SK-MEL-5 (cell line): ENCODE measurements at regions not wholly inside any gene's neighbourhood (a gene's known extent, or its start where the extent isn't known, plus 50 kb on each side); places are given as distances from the start of the nearest gene placed in this dataset.
A peak's percentile ranks its signal among the peaks of the same experiment; 100 is the strongest.

Experiments
- DNase-seq: peaks from one replicate; pipeline ENCODE4 v3.0.0-alpha.2; 2016; ENCODE audit warnings: low read depth, low spot score
- in situ Hi-C: cut with HindIII; loops from 2 replicates; pipeline ENCODE4 v1.10.0; 2016; ENCODE audit warnings: low sequenced_read_pairs, high pct_unique_total_duplicates, low pct_unique_long_range_greater_than_20kb

DNA sequence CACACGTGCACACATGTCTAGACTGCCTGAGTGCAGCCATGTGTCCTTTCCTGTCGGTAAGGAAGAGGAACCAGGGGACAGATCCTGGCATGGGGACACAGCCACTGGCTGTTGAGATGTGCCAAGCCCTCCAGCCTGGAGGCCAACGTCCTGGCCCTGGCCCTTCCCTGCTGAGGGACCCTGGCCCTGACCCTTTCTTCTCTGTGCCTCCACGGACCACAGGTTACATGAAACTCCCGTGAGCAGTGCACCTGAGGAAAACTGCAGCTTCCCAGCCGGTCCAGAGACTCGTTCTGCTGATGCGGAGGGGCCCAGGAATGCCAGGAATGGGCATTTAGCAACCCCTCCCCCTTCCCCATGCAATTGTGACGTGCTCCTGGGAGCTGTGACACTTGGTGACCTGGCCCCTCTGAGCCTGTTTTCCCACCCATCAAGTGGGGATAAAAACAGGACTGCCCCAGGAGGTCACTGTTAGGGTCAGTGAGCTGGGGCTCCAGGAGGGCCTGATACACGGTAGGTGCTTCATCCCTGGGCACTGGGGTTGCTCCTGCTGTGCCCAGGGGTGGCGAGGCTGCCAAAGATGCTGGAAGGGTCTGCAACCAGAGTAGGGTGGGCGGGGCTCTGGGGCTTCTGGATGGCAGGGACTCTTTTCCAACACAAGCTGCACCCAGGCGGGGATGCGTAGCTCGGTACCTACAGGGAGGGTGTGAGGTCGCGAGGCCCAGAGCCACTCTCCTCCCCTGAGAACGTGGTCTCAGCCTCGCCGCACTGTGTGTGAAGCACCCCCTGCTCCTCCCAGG, 151.5 kb downstream of the C9orf50 start:
- in situ Hi-C loops = no loop called here
- no peak for DNase-seq

DNA sequence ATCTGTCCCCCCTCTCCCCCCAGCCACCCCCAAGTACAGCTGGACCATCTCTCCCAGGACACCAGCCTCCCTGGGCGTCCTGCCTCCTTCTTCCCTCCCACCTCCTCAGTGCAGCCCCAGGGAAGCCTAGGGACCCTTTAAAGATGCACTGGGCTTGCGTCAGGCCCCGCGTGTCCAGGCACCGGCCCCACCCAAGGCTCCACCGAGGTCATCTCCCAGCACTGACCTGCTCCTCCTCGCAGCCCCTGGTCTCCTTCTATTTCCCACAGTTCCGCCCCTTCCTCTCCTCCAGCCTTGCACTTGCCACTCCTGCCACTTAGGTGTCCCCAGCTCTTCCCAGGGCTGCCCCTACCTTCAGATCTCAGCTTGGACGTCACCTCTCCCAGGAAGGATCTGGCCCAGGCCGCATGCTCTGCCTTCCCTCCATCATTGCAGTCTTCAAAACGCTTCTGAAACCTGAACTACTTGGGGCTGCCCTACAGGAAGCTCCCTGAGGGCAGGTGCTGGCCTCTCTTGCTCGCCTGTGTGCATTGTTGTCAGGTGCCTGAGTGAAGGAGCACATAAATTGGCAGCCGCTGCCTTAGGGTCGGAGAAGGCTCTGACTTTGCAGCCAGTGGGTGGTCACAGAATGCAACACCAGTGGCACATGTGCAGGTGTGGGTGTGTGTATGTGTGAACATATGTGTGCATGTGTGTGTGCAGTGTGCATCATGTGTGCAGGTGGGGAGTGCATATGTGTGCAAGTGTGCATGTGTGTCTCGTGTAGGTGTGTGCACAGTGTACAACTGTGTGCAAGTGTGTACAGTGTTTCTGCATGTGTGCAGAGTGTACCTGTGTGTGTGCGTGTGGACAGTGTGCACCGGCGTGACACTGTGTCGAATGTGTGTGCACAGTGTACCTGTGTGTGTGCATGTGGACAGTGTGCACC, 152.9 kb downstream of the C9orf50 start:
- DNase-seq = no peak
- in situ Hi-C loops = no loop called here

DNA sequence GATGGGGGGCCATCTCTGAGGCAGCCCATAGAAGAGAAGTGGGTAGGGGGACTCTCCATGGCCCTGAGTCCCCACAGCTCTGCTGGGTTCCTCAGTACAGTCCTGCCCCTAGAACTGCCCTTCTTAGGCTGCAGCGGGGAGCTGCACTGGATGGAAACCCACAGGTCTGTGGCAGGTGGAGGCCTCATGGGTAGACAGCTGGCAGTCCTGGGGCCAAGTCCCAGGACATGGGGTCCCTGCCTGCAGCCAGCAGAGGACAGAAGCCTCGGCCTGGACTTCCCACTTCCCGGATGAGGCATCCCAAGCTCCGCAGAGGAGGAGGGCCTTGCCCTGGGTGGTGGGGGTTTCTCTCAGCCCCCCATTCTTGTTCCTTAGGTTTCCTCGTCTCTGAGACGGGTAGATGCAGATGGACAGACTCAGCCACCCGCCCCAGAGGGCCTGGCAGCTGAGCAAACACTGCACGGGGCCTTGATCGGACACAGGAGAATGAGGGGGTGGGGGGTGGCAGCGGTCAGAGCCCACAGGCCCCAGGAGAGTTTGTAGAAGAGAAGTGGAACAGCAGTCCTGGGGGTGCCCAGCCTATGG, 153.8 kb downstream of the C9orf50 start:
- DNase-seq = no peak
- in situ Hi-C loops = no loop called here

- DNase-seq = no peak
- in situ Hi-C loops = no loop called here
Measured at GRCh38 chr9:129465834-129466535, 154.9 kb downstream of the C9orf50 start.

- DNase-seq = no peak
- in situ Hi-C loops = no loop called here
Measured at GRCh38 chr9:129464972-129465833, 155.7 kb downstream of the C9orf50 start.

DNA sequence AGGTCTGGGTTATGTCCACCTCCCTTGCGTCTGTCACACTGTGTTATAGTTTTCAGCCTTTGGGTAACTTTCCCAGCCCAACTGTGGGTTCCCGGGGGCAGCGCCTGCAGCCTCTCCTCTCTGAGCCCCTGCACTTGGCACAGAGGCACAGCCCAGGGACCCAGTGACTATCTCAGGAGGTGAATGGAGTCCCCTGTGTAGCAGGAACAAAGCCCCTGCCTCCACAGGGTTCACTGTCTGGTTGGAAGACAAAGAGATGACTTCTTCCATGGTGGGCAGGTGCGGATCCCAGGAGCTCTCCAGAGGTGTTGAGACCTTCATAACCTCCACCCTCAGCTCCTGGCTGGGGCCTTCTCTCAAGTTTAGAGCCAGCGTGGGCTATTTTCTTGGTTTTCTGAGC, 156.9 kb downstream of the C9orf50 start:
- in situ Hi-C loops = no loop called here
- DNase-seq = no peak

DNA sequence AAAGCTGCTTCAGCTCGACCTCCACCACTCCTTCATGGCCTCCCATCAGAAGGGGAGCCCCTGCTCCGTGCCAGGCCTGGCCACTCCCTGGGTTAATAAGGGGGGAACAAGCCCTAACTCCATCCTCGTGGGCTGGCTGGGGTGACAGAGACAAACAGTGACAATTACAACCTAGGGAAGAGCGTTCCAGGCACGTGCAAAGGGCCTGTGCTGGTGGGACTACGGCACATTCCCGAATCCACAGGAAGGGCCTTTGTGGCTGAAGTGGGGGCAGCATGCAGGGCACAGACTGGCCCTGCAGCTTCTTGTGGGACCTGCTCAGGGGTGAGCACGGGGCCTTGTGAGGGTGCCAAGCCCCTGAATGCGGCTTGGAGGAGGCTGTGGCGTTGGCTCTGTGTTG, 157.4 kb downstream of the C9orf50 start:
- in situ Hi-C loops = no loop called here
- DNase-seq = no peak

- in situ Hi-C loops = no loop called here
- no peak for DNase-seq
Measured at GRCh38 chr9:129462360-129462759, 158.5 kb downstream of the C9orf50 start.

DNA sequence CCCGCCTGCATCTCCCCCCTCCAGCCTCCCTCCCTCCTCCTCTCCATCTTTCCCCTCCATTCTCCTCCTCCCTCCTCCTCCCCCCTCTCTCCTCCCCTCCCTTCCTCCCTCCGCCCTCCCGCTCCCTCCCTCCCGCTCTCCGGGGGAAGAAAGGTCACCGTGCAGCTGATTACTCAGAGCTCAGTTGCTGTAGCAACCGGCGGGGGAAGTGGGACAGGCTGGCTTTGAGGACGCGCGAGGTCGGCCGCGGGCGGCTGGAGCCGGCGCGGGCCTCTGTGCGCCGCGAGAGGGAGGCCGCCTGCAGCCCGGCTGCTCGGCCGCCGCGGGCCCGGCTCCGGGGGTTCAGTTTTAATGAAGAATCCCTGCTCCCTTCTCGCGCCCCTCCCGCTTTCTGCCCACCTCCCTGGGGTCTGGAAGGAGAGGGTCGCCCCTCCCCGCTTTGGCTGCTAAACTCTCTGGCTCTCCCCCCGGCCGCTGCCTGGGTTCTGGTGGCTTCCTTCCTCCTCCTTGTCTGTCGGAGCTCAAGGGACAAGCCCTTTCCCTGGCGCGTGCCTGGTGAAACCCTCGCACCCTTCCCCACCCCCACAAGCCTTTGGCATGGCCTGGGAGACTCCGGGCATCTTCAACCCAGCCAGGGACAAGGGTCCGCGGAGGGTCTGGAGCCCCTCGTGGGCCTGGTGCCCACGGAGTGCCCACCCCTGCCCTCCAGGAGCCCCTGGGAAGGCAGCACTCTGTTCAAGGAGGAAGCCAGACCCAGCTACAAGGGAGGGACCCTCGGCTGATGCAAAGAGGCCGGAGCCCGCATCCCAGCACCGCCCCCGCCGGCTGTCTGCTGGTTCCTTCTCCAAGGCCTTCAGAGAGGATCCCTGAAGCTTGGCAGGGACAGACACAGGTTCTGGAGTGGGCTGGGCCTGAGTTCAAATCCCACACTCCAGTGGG, 160.3 kb downstream of the C9orf50 start:
- DNase-seq = peak; percentile 98
- in situ Hi-C loops = no loop called here

DNA sequence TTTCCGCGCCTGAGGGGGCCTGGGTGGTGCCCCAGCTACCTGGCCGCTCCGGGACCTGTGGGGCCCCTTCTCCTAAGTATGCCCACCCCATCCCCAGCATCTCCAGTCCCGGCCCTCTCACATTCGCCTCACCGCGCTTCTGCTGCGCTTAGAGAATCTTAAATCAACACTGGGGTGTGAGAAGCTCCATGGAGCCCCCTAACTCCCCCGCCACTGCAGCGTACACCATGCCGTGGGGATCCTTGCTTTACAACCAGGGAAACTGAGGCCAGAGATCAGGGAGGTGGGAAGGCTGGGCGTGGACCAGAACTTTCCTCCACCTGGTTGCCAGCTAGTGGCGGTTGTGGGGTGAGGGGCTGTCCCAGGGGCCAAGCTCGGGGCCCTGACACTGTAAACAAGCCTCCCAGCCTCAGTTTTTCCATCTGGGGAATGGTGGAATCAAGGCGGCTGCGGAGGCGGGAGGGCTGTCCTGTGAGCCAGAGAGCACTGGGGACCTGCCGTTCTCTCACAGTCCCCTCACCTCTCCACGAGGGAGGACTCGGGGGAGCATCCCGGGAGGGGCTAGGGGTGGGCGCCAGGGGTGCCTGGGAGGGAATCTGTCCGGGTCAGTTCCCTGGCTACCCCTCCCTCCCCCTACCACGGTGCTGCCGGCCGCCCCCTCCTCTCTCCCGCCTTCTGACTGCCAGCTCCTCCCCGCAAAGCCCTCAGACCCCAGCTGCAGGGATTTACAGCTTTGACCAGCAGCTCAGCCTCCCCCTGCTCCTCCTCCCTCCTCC, 161.2 kb downstream of the C9orf50 start:
- in situ Hi-C loops = no loop called here
- DNase-seq = no peak

DNA sequence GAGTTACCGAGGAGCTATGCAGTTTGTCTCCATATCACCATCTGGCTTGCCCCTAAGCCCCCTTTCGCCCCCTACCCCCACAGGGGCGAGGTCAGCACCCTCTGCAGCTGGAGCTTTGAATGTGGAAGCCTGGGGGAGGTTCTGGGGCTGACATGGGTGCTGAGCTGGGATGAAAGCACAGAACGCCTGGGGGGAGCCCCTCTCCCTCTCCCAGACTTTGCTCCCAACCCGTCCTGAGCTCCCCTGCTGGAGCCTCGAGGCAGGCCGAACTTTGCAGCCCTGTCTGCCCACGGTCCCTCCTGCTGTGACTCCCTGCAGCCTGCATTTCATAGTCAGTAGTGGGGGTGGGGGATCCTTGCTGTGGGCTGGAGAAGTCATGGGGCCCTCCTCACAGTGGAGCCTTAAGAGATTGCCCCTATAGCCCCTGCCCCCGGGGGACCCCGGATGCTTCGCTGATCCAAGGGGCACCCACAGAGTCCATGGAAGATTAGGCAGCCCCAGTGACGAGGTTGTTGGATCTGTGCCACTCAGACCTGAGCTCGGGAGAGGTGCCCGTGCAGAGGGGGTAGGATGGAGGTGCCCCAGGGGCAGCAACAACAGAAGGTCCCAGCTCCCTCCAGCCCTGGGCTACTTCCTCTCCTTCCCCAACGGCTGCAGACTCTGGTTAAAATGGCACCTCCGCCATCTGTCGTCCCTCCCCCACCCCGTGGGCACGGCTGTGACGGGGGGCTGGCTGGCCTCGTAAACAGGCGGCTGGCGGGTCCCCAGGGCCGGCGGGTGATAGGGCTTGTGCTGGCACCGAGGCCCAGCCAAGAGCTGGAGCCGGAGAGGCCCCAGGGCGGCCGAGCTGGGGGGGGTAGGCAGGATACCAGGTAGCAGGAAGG, 162.0 kb downstream of the C9orf50 start:
- in situ Hi-C loops = no loop called here
- no peak for DNase-seq

- in situ Hi-C loops = no loop called here
- no peak for DNase-seq
Measured at GRCh38 chr9:129458155-129458661, 162.7 kb downstream of the C9orf50 start.

DNA sequence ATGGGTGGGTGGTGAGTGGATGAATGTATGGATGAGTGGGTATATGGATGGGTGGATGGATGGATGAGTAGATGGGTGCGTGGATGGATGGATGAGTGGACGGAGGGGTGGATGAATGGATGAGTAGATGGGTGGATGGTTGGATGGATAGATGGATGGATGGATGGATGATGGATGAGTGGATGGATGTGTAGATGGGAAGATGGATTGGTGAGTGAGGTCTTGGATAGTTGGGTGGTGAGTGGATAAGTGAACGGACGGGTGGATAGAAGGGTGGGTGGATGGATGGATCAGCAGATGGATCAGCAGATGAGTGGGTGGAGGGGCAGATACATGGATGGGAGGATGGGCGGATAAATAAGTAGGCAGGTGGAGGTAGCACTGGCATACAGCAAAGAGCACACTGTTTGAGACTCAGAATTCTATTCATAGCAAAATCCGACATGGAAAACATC, 163.5 kb downstream of the C9orf50 start:
- in situ Hi-C loops = no loop called here
- no peak for DNase-seq

- no peak for DNase-seq
- in situ Hi-C loops = no loop called here
Measured at GRCh38 chr9:129456549-129457324, 164.2 kb downstream of the C9orf50 start.
